ENCODE measurements at regions not wholly inside any gene's neighbourhood (a gene's known extent, or its start where the extent isn't known, plus 50 kb on each side); places are given as distances from the start of the nearest gene placed in this dataset.

GRCh38 chr15:96500508-96500907, 170.0 kb downstream of the NR2F2 start:
- Histone ChIP-seq H3K9me3 (replicated peaks) (no peaks in the 10 kb centered on the region), H3K36me3 (no peaks in the 10 kb centered on the region), H3K27me3 (ENCODE audit: low read depth) (peaks cover 31% of the 10 kb centered on the region), H3K27ac (replicated peaks) (no peak overlapping the region), H3K4me1 (no peaks in the 10 kb centered on the region), H3K4me3 (no peak overlapping the region)
- intact Hi-C loops (cut with micrococcal nuclease), result no loop called here
- TF ChIP-seq CTCF (IDR thresholded peaks at IDR 0.05; ENCODE audit: borderline replicate concordance), result no peak
- no peak for DNase-seq

- no peak for TF ChIP-seq CTCF (IDR thresholded peaks at IDR 0.05; ENCODE audit: borderline replicate concordance)
- no peak for DNase-seq
- Histone ChIP-seq H3K36me3 (no peaks in the 10 kb centered on the region), H3K27me3 (ENCODE audit: low read depth) (peaks cover 35% of the 10 kb centered on the region), H3K9me3 (replicated peaks) (no peaks in the 10 kb centered on the region), H3K27ac (replicated peaks) (no peak overlapping the region), H3K4me3 (no peak overlapping the region), H3K4me1 (no peaks in the 10 kb centered on the region)
- intact Hi-C loops (cut with micrococcal nuclease), result no loop called here
Observed at GRCh38 chr15:96501362-96501761, 170.9 kb downstream of the NR2F2 start.

GRCh38 chr15:96502196-96502595, 171.7 kb downstream of the NR2F2 start:
- no peaks in the 10 kb centered on the region for H3K9me3 ChIP-seq (replicated peaks)
- DNase-seq, result no peak
- intact Hi-C loops (cut with micrococcal nuclease), result no loop called here
- H3K4me3 ChIP-seq, result no peak overlapping the region
- H3K4me1 ChIP-seq, result no peaks in the 10 kb centered on the region
- H3K36me3 ChIP-seq, result no peaks in the 10 kb centered on the region
- H3K27me3 ChIP-seq (ENCODE audit: low read depth), result peaks cover 31% of the 10 kb centered on the region
- TF ChIP-seq CTCF (IDR thresholded peaks at IDR 0.05; ENCODE audit: borderline replicate concordance), result no peak
- no peak overlapping the region for H3K27ac ChIP-seq (replicated peaks)

GRCh38 chr15:96503276-96503675, 172.8 kb downstream of the NR2F2 start:
- H3K4me3 ChIP-seq, result no peak overlapping the region
- no peak for DNase-seq
- no peak overlapping the region for H3K27ac ChIP-seq (replicated peaks)
- peaks cover 24% of the 10 kb centered on the region for H3K27me3 ChIP-seq (ENCODE audit: low read depth)
- TF ChIP-seq CTCF (IDR thresholded peaks at IDR 0.05; ENCODE audit: borderline replicate concordance), result no peak
- H3K36me3 ChIP-seq, result no peaks in the 10 kb centered on the region
- no peaks in the 10 kb centered on the region for H3K4me1 ChIP-seq
- H3K9me3 ChIP-seq (replicated peaks), result no peaks in the 10 kb centered on the region
- intact Hi-C loops (cut with micrococcal nuclease), result no loop called here

- Histone ChIP-seq H3K27ac (replicated peaks) (no peak overlapping the region), H3K27me3 (ENCODE audit: low read depth) (peaks cover 16% of the 10 kb centered on the region), H3K4me3 (no peak overlapping the region), H3K36me3 (no peaks in the 10 kb centered on the region), H3K9me3 (replicated peaks) (no peaks in the 10 kb centered on the region), H3K4me1 (no peaks in the 10 kb centered on the region)
- TF ChIP-seq CTCF (IDR thresholded peaks at IDR 0.05; ENCODE audit: borderline replicate concordance), result no peak
- DNase-seq, result no peak
- intact Hi-C loops (cut with micrococcal nuclease), result no loop called here
Observed at GRCh38 chr15:96504371-96504770, 173.9 kb downstream of the NR2F2 start.

GRCh38 chr15:96505014-96505413, 174.5 kb downstream of the NR2F2 start:
- H3K4me1 ChIP-seq, result no peaks in the 10 kb centered on the region
- H3K27me3 ChIP-seq (ENCODE audit: low read depth), result peaks cover 21% of the 10 kb centered on the region
- no peak overlapping the region for H3K27ac ChIP-seq (replicated peaks)
- no peaks in the 10 kb centered on the region for H3K36me3 ChIP-seq
- DNase-seq, result no peak
- intact Hi-C loops (cut with micrococcal nuclease), result no loop called here
- no peaks in the 10 kb centered on the region for H3K9me3 ChIP-seq (replicated peaks)
- H3K4me3 ChIP-seq, result no peak overlapping the region
- no peak for TF ChIP-seq CTCF (IDR thresholded peaks at IDR 0.05; ENCODE audit: borderline replicate concordance)
